ENCODE measurements at regions not wholly inside any gene's neighbourhood (a gene's known extent, or its start where the extent isn't known, plus 50 kb on each side); places are given as distances from the start of the nearest gene placed in this dataset.
"Not testable (repeated sequence)": the region's sequence is repeated elsewhere in the genome, so short reads cannot be mapped to it uniquely, and the experiment has no call there.

DNA sequence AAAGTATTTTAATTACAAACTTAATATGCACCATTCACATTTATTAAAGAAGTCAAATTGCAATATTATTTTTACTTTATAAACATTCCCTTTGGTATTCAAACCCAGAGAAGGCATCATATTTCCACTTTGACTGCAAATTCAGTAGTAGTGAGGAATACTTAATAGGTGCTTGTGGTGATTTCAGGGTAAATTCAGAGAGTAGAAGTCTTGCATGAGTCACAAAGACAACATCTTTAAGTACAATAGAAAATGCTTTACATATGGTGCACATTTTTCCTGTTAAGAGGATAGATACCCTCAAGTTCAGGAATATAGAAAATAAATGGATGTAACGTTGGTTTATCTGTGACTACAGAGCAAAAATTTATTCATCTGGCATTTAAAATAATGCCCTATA, 390.2 kb downstream of the TENT5A start:
- Histone ChIP-seq H3K27me3 (ENCODE audit: insufficient read depth, poor library complexity, severe bottlenecking) (no peaks in the 10 kb centered on the region), H3K27ac (replicated peaks) (no peak overlapping the region), H3K4me3 (replicated peaks; ENCODE audit: insufficient read depth, low read length) (no peak overlapping the region)
- TF ChIP-seq, protein P1, sequence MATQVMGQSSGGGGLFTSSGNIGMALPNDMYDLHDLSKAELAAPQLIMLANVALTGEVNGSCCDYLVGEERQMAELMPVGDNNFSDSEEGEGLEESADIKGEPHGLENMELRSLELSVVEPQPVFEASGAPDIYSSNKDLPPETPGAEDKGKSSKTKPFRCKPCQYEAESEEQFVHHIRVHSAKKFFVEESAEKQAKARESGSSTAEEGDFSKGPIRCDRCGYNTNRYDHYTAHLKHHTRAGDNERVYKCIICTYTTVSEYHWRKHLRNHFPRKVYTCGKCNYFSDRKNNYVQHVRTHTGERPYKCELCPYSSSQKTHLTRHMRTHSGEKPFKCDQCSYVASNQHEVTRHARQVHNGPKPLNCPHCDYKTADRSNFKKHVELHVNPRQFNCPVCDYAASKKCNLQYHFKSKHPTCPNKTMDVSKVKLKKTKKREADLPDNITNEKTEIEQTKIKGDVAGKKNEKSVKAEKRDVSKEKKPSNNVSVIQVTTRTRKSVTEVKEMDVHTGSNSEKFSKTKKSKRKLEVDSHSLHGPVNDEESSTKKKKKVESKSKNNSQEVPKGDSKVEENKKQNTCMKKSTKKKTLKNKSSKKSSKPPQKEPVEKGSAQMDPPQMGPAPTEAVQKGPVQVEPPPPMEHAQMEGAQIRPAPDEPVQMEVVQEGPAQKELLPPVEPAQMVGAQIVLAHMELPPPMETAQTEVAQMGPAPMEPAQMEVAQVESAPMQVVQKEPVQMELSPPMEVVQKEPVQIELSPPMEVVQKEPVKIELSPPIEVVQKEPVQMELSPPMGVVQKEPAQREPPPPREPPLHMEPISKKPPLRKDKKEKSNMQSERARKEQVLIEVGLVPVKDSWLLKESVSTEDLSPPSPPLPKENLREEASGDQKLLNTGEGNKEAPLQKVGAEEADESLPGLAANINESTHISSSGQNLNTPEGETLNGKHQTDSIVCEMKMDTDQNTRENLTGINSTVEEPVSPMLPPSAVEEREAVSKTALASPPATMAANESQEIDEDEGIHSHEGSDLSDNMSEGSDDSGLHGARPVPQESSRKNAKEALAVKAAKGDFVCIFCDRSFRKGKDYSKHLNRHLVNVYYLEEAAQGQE (IDR thresholded peaks at IDR 0.05; ENCODE audit: insufficient replicate concordance, low read depth) = no peak
- TF ChIP-seq POLR2AphosphoS5 (IDR thresholded peaks at IDR 0.05; ENCODE audit: low read depth) (no peak), GABPA (IDR thresholded peaks at IDR 0.05; ENCODE audit: low read depth) (no peak), SPI1 (IDR thresholded peaks at IDR 0.05; ENCODE audit: borderline replicate concordance, low read depth) (no peak)
- TF ChIP-seq, protein P2, sequence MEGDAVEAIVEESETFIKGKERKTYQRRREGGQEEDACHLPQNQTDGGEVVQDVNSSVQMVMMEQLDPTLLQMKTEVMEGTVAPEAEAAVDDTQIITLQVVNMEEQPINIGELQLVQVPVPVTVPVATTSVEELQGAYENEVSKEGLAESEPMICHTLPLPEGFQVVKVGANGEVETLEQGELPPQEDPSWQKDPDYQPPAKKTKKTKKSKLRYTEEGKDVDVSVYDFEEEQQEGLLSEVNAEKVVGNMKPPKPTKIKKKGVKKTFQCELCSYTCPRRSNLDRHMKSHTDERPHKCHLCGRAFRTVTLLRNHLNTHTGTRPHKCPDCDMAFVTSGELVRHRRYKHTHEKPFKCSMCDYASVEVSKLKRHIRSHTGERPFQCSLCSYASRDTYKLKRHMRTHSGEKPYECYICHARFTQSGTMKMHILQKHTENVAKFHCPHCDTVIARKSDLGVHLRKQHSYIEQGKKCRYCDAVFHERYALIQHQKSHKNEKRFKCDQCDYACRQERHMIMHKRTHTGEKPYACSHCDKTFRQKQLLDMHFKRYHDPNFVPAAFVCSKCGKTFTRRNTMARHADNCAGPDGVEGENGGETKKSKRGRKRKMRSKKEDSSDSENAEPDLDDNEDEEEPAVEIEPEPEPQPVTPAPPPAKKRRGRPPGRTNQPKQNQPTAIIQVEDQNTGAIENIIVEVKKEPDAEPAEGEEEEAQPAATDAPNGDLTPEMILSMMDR (IDR thresholded peaks at IDR 0.05; ENCODE audit: insufficient read depth, low read length) = no peak
- DNase-seq (ENCODE audit: low read depth in 1 of 2, low spot score in 1 of 2) = no peak

DNA sequence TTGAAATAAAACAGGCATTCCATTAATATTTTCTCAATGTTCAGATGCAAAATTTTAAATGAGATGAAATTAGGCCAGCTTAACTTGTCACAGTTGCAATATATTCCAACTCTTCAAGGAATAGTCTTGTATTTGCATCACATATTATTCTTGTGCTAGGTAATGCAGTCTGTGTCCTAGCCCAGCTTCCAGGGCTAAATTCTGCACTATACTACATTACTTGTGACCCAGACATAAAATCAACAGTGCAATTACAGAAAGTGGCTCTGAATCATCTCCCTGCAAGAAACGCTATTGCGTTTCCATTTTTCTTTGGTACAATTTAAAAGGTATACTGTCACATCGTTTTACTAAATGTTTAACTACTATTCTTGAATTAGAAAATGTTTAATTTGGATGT, 399.2 kb downstream of the TENT5A start:
- H3K4me3 ChIP-seq (replicated peaks; ENCODE audit: insufficient read depth, low read length) = no peak overlapping the region
- no peaks in the 10 kb centered on the region for H3K27me3 ChIP-seq (ENCODE audit: insufficient read depth, poor library complexity, severe bottlenecking)
- TF ChIP-seq, protein P1 (IDR thresholded peaks at IDR 0.05; ENCODE audit: insufficient replicate concordance, low read depth) = no peak
- TF ChIP-seq, protein P2 (IDR thresholded peaks at IDR 0.05; ENCODE audit: insufficient read depth, low read length) = no peak
- TF ChIP-seq POLR2AphosphoS5 (IDR thresholded peaks at IDR 0.05; ENCODE audit: low read depth) = no peak
- no peak for TF ChIP-seq SPI1 (IDR thresholded peaks at IDR 0.05; ENCODE audit: borderline replicate concordance, low read depth)
- TF ChIP-seq GABPA (IDR thresholded peaks at IDR 0.05; ENCODE audit: low read depth) = no peak
- no peak overlapping the region for H3K27ac ChIP-seq (replicated peaks)
- DNase-seq (ENCODE audit: low read depth in 1 of 2, low spot score in 1 of 2) = no peak

DNA sequence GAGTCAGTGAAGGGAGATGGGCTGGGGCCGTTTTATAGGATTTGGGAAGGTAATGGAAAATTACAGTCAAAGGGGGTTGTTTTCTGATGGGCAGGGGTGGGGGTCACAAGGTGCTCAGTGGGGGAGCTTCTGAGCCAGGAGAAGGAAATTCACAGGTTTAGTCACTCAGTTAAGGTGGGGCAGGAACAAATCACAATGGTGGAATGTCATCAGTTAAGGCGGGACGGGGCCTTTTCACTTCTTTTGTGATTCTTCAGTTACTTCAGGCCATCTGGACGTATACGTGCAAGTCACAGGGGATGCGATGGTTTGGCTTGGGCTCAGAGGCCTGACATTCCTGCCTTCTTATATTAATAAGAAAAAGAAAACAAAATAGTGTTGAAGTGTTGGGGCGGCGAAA, 408.5 kb downstream of the TENT5A start:
- H3K27ac ChIP-seq (replicated peaks); H3K4me3 ChIP-seq (replicated peaks; ENCODE audit: insufficient read depth, low read length); DNase-seq (ENCODE audit: low read depth in 1 of 2, low spot score in 1 of 2); H3K27me3 ChIP-seq (ENCODE audit: insufficient read depth, poor library complexity, severe bottlenecking): not testable (repeated sequence)

DNA sequence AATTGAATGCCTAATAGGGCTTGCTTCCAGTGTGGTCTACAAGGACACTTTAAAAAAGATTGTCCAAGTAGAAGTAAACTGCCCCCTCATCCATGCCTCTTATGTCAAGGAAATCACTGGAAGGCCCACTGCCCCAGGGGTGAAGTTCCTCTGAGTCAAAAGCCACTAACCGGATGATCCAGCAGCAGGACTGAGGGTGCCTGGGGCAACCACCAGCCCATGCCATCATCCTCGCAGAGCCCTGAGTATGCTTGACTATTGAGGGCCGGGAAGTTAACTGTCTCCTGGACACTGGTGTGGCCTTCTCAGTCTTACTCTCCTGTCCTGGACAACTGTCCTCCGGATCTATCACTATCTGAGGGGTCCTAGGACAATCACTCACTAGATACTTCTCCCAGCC, 411.5 kb downstream of the TENT5A start:
- DNase-seq (ENCODE audit: low read depth in 1 of 2, low spot score in 1 of 2) = no peak
- Histone ChIP-seq H3K4me3 (replicated peaks; ENCODE audit: insufficient read depth, low read length) (no peak overlapping the region), H3K27me3 (ENCODE audit: insufficient read depth, poor library complexity, severe bottlenecking) (no peaks in the 10 kb centered on the region), H3K27ac (replicated peaks) (no peak overlapping the region)
- TF ChIP-seq, protein P1 (IDR thresholded peaks at IDR 0.05; ENCODE audit: insufficient replicate concordance, low read depth) = no peak
- no peak for TF ChIP-seq POLR2AphosphoS5 (IDR thresholded peaks at IDR 0.05; ENCODE audit: low read depth)
- TF ChIP-seq, protein P2 (IDR thresholded peaks at IDR 0.05; ENCODE audit: insufficient read depth, low read length) = no peak
- no peak for TF ChIP-seq GABPA (IDR thresholded peaks at IDR 0.05; ENCODE audit: low read depth)

Data from HL-60 (cell line).